ENCODE measurements at regions not wholly inside any gene's neighbourhood (a gene's known extent, or its start where the extent isn't known, plus 50 kb on each side); places are given as distances from the start of the nearest gene placed in this dataset.

GRCh38 chr9:124118894-124119293 lies 107.3 kb downstream of the LHX2 start:
- Histone ChIP-seq H2AFZ (ENCODE audit: low read length) (no peak overlapping the region), H4K20me1 (ENCODE audit: low read length) (no peaks in the 10 kb centered on the region), H3K27ac (ENCODE audit: low read length) (no peak overlapping the region), H3F3A (ENCODE audit: low read length, unreplicated experiment) (no peaks in the 10 kb centered on the region), H3K9me3 (ENCODE audit: low read length) (no peaks in the 10 kb centered on the region), H3K27me3 (ENCODE audit: low read length) (no peaks in the 10 kb centered on the region), H3K4me1 (ENCODE audit: insufficient read depth, low read length) (no peaks in the 10 kb centered on the region), H3K79me2 (ENCODE audit: low read length) (no peaks in the 10 kb centered on the region), H3K9ac (ENCODE audit: low read length) (no peak overlapping the region), H3K36me3 (ENCODE audit: low read depth, low read length) (no peaks in the 10 kb centered on the region), H3K9me2 (replicated peaks; ENCODE audit: low read length) (no peaks in the 10 kb centered on the region), H3K4me2 (ENCODE audit: low read length) (no peak overlapping the region), H3K4me3 (ENCODE audit: low read length) (no peak overlapping the region)
- DNase-seq, result no peak
- ChIA-PET POLR2A (ENCODE audit: unreplicated experiment) (no interaction called here), CTCF (no interaction called here)
- BruUV-seq (replicated peaks), result no TSS peak
- ATAC-seq, result no peak
- intact Hi-C loops (cut with micrococcal nuclease), result loop anchor here (10.0 kb wide), 1 partner anchor 574 kb away; no protein-coding TSS in a partner anchor
- TF ChIP-seq EZH2 (IDR thresholded peaks at IDR 0.05; ENCODE audit: low read length, unreplicated experiment) (no peak), CTCF (conservative IDR thresholded peaks at IDR 0.05; ENCODE audit: low read depth, low read length) (no peak), EZH2phosphoT487 (IDR thresholded peaks at IDR 0.05; ENCODE audit: borderline replicate concordance, low read length) (no peak)

- Histone ChIP-seq H3K9me3 (ENCODE audit: low read length) (no peaks in the 10 kb centered on the region), H4K20me1 (ENCODE audit: low read length) (no peaks in the 10 kb centered on the region), H3K4me2 (ENCODE audit: low read length) (no peak overlapping the region), H3K79me2 (ENCODE audit: low read length) (no peaks in the 10 kb centered on the region), H3K36me3 (ENCODE audit: low read depth, low read length) (no peaks in the 10 kb centered on the region), H3K4me3 (ENCODE audit: low read length) (no peak overlapping the region), H3K4me1 (ENCODE audit: insufficient read depth, low read length) (no peaks in the 10 kb centered on the region), H2AFZ (ENCODE audit: low read length) (no peak overlapping the region), H3F3A (ENCODE audit: low read length, unreplicated experiment) (no peaks in the 10 kb centered on the region), H3K27ac (ENCODE audit: low read length) (no peak overlapping the region), H3K9me2 (replicated peaks; ENCODE audit: low read length) (no peaks in the 10 kb centered on the region), H3K9ac (ENCODE audit: low read length) (no peak overlapping the region), H3K27me3 (ENCODE audit: low read length) (no peaks in the 10 kb centered on the region)
- no peak for TF ChIP-seq CTCF (conservative IDR thresholded peaks at IDR 0.05; ENCODE audit: low read depth, low read length)
- no peak for TF ChIP-seq EZH2phosphoT487 (IDR thresholded peaks at IDR 0.05; ENCODE audit: borderline replicate concordance, low read length)
- TF ChIP-seq EZH2 (IDR thresholded peaks at IDR 0.05; ENCODE audit: low read length, unreplicated experiment), result no peak
- no TSS peak for BruUV-seq (replicated peaks)
- ATAC-seq (no peak), DNase-seq (no peak)
- CTCF ChIA-PET, result no interaction called here
- POLR2A ChIA-PET (ENCODE audit: unreplicated experiment), result no interaction called here
- intact Hi-C loops (cut with micrococcal nuclease), result loop anchor here (10.0 kb wide), 1 partner anchor 275 kb away; no protein-coding TSS in a partner anchor
Measured at GRCh38 chr9:124120272-124120671, 108.7 kb downstream of the LHX2 start.

- Histone ChIP-seq H3K79me2 (ENCODE audit: low read length) (no peaks in the 10 kb centered on the region), H3K27me3 (ENCODE audit: low read length) (no peaks in the 10 kb centered on the region), H3K27ac (ENCODE audit: low read length) (no peak overlapping the region), H3K9me2 (replicated peaks; ENCODE audit: low read length) (no peaks in the 10 kb centered on the region), H3K36me3 (ENCODE audit: low read depth, low read length) (no peaks in the 10 kb centered on the region), H3K4me3 (ENCODE audit: low read length) (no peak overlapping the region), H4K20me1 (ENCODE audit: low read length) (no peaks in the 10 kb centered on the region), H3K4me2 (ENCODE audit: low read length) (no peak overlapping the region), H3K9ac (ENCODE audit: low read length) (no peak overlapping the region), H3K9me3 (ENCODE audit: low read length) (no peaks in the 10 kb centered on the region), H3K4me1 (ENCODE audit: insufficient read depth, low read length) (no peaks in the 10 kb centered on the region), H3F3A (ENCODE audit: low read length, unreplicated experiment) (no peaks in the 10 kb centered on the region), H2AFZ (ENCODE audit: low read length) (no peak overlapping the region)
- ChIA-PET POLR2A (ENCODE audit: unreplicated experiment) (no interaction called here), CTCF (no interaction called here)
- DNase-seq, result no peak
- no TSS peak for BruUV-seq (replicated peaks)
- intact Hi-C loops (cut with micrococcal nuclease), result loop anchor here (10.0 kb wide), 1 partner anchor 273 kb away; no protein-coding TSS in a partner anchor
- TF ChIP-seq EZH2phosphoT487 (IDR thresholded peaks at IDR 0.05; ENCODE audit: borderline replicate concordance, low read length) (no peak), CTCF (conservative IDR thresholded peaks at IDR 0.05; ENCODE audit: low read depth, low read length) (no peak), EZH2 (IDR thresholded peaks at IDR 0.05; ENCODE audit: low read length, unreplicated experiment) (no peak)
- ATAC-seq, result no peak
Measured at GRCh38 chr9:124121725-124122124, 110.2 kb downstream of the LHX2 start.
